ENCODE measurements at regions not wholly inside any gene's neighbourhood (a gene's known extent, or its start where the extent isn't known, plus 50 kb on each side); places are given as distances from the start of the nearest gene placed in this dataset.

DNA sequence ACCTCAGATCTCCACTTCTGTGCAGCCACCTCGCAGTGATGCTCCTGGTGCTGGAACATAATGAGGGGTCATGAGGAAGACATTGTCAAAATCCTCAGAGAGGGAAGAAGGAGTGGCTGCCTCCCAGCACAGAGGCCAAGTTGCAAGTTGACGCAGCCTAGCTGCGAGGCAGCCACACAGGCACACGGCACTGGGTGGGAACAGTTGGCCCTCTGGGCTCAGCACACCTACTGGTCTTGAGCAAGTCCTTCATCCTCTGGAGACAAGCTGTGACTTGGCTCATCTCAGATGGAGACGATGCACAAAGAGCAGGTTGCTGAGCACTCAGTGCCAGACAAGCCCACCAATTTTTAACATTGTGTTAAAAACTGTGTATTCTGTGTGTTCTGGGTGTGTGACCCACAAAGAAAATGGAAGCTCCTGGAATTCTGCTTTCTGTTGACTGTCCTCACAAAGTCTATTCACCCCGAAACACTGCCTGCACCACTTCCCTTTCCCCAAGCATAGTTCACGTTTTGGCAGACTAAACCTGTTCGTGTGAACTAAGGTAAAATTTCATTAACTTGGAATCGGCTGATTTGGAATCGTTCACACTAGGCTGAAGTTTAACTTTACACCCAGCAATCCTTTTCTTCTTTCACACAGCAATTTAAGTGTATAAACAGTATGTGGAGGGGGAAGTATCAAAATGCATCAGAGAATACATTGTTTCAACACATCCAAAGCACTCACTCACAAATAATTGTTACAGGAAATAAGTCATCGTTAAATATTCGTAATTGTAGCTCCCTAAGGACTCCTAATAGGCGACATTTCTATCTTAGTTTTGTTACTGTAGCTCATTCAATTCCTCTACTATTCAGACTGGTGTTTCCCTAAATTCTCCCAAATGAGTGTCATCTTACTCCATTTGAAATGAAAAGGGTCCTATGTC lies 266.6 kb upstream of the ID2 start:
- Histone ChIP-seq H3K9me3 (ENCODE audit: low read depth) (no peaks in the 10 kb centered on the region), H3K27me3 (no peaks in the 10 kb centered on the region), H3K27ac (no peak overlapping the region), H3K4me1 (ENCODE audit: low read depth) (peaks cover 12% of the 10 kb centered on the region), H3K4me3 (no peak overlapping the region), H3K36me3 (no peaks in the 10 kb centered on the region)
- DNase-seq (ENCODE audit: low read depth in 1 of 2, low spot score in 1 of 2) = no peak
- TF ChIP-seq, protein P1, sequence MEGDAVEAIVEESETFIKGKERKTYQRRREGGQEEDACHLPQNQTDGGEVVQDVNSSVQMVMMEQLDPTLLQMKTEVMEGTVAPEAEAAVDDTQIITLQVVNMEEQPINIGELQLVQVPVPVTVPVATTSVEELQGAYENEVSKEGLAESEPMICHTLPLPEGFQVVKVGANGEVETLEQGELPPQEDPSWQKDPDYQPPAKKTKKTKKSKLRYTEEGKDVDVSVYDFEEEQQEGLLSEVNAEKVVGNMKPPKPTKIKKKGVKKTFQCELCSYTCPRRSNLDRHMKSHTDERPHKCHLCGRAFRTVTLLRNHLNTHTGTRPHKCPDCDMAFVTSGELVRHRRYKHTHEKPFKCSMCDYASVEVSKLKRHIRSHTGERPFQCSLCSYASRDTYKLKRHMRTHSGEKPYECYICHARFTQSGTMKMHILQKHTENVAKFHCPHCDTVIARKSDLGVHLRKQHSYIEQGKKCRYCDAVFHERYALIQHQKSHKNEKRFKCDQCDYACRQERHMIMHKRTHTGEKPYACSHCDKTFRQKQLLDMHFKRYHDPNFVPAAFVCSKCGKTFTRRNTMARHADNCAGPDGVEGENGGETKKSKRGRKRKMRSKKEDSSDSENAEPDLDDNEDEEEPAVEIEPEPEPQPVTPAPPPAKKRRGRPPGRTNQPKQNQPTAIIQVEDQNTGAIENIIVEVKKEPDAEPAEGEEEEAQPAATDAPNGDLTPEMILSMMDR (IDR thresholded peaks at IDR 0.05; ENCODE audit: low read depth, low read length) = no peak

DNA sequence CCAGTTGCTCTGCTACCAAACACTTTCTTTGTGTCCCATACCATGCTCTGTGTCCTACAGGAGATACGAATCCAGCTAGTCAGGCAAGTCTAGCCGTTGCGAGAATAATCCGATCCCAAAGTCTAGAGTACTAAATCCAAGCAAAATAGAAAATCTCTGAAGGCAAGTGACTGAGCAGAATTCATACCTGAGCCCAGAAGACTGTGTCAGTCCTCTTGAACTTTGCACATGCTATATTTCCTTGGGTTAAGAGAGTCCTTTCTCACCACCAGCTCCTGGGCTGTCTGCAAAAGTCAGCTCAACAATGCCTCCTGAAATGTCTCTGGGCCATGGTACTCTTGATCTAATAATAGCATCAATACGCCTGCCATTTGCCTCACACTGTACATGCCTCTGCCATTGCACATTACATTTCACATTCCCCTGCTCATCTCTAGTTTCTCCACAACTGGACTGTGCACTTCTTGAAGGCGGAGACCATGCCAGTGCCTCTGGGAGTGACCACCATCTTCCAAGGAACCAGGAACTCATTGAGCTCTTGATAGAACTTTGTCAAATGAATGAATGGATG lies 265.8 kb upstream of the ID2 start:
- DNase-seq (ENCODE audit: low read depth in 1 of 2, low spot score in 1 of 2) = no peak
- H3K36me3 ChIP-seq = no peaks in the 10 kb centered on the region
- H3K27ac ChIP-seq = no peak overlapping the region
- TF ChIP-seq, protein P1 (IDR thresholded peaks at IDR 0.05; ENCODE audit: low read depth, low read length) = no peak
- no peaks in the 10 kb centered on the region for H3K27me3 ChIP-seq
- no peaks in the 10 kb centered on the region for H3K9me3 ChIP-seq (ENCODE audit: low read depth)
- H3K4me1 ChIP-seq (ENCODE audit: low read depth) = peaks cover 12% of the 10 kb centered on the region
- H3K4me3 ChIP-seq = no peak overlapping the region

DNA sequence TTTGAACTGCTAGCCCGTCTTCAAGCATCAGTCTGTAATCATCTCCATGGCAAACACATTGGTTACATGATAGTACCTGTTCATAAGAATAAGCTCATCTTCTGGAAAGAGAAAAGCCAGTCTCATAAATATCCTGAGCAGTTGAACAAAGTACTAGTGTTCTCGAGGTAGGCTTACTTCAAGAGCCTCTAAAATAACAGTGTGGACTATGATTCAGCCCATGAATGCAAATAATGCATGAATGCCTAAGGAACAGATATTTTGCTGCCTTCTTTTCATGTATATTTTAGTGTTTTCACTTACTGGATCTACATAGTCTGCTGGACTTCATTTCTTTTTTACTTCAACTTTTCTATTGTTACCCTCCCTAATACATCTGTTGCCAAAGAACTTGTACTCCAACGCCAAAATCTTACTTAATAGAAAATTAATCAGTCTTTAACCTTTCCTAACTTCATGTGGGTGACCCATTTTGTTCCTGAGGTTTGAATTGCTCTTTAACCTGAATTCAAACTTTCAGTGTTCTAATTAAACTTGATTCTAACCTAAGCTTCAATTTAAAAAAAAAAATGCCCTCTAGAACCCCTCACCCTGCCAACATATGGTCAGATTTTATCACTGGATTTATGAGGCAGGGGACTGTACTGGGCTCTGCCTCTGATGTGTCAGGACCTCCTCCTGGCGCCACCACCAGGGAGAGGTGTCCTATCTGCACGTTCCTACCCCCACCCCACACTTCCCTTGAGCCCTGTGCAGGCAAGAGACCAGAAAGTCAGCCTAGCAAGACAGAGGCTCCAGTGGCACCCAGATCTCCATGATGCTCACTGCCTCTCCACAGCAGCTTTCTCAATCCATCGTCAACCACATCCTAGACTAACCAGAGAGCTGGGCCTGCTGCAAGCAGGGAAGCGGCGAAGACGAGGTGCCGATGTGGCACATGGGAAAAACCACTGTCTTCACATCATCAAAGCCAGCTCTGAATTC lies 264.7 kb upstream of the ID2 start:
- no peaks in the 10 kb centered on the region for H3K36me3 ChIP-seq
- no peak overlapping the region for H3K4me3 ChIP-seq
- H3K27ac ChIP-seq = no peak overlapping the region
- peaks cover 12% of the 10 kb centered on the region for H3K4me1 ChIP-seq (ENCODE audit: low read depth)
- no peak for DNase-seq (ENCODE audit: low read depth in 1 of 2, low spot score in 1 of 2)
- TF ChIP-seq, protein P1 (IDR thresholded peaks at IDR 0.05; ENCODE audit: low read depth, low read length) = no peak
- H3K27me3 ChIP-seq = no peaks in the 10 kb centered on the region
- no peaks in the 10 kb centered on the region for H3K9me3 ChIP-seq (ENCODE audit: low read depth)

DNA sequence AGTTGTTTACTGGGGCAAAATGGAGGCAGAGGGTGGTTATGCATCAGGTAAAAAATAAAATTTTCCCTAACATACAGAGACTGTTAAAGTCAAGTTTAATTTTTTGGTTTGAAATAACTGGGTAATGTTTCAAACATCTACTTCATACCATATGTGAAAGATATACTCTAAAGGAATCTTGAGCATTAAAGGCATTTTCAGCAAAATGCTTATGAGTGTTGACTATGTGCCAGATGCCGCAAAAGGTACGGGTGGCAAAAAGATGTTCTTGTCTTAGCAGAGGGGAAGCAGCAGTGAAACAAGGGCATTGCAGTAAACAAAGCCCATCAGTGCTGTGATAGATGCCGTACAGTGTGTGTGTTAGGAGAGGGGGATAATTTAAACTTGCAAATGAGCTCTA lies 263.1 kb upstream of the ID2 start:
- Histone ChIP-seq H3K4me3 (no peak overlapping the region), H3K27ac (no peak overlapping the region), H3K4me1 (ENCODE audit: low read depth) (peaks cover 7% of the 10 kb centered on the region), H3K36me3 (no peaks in the 10 kb centered on the region), H3K27me3 (no peaks in the 10 kb centered on the region), H3K9me3 (ENCODE audit: low read depth) (no peaks in the 10 kb centered on the region)
- TF ChIP-seq, protein P1 (IDR thresholded peaks at IDR 0.05; ENCODE audit: low read depth, low read length) = no peak
- peak in 1 of 2 donors; percentile 30 for DNase-seq (ENCODE audit: low read depth in 1 of 2, low spot score in 1 of 2)
